K562 (cell line): ENCODE measurements at regions not wholly inside any gene's neighbourhood (a gene's known extent, or its start where the extent isn't known, plus 50 kb on each side); places are given as distances from the start of the nearest gene placed in this dataset.

ENCODE experiments used
- ARID1B ChIP-seq: fragments of 450-650 bp; IDR thresholded peaks from 2 replicates; pipeline ENCODE4 v1.6.1; 2016; ENCODE audit warnings: antibody characterized with exemption, mild to moderate bottlenecking, inconsistent platforms
- CBFB ChIP-seq: sonication (generic); formaldehyde crosslinking; IDR thresholded peaks from 2 replicates; pipeline ENCODE4 v1.4.0; 2020; ENCODE audit warnings: mild to moderate bottlenecking, missing genetic modification reagents
- GATAD2B ChIP-seq: fragments of 450-650 bp; IDR thresholded peaks from 2 replicates; pipeline ENCODE4 v1.6.1; 2017; ENCODE audit warnings: mild to moderate bottlenecking, borderline replicate concordance
- HCFC1 ChIP-seq: IDR thresholded peaks from 2 replicates; pipeline ENCODE4 v1.6.1; 2012; ENCODE audit warnings: low read depth, low read length, improper control_type of control experiment
- HNRNPH1 ChIP-seq: fragments of 200-400 bp; formaldehyde crosslinking; optimal IDR thresholded peaks from 2 replicates; pipeline ENCODE3; 2017; ENCODE audit warnings: low read depth, mild to moderate bottlenecking, low read length, moderate library complexity
- KAT7 ChIP-seq: sonication (generic); formaldehyde crosslinking; IDR thresholded peaks from 2 replicates; pipeline ENCODE4 v1.8.0; 2022; ENCODE audit warnings: missing genetic modification reagents, mild to moderate bottlenecking, borderline replicate concordance
- NELFE ChIP-seq: IDR thresholded peaks from 2 replicates; pipeline ENCODE4 v1.6.1; 2011; ENCODE audit warnings: mild to moderate bottlenecking; ENCODE audit not compliant: insufficient read depth, insufficient read length
- POLR2AphosphoS5 ChIP-seq: IDR thresholded peaks from 2 replicates; pipeline ENCODE4 v1.6.1; 2011; ENCODE audit warnings: mild to moderate bottlenecking, low read depth, low read length, moderate library complexity; ENCODE audit not compliant: control insufficient read depth, insufficient read depth
- RBM34 ChIP-seq: fragments of 200-400 bp; formaldehyde crosslinking; IDR thresholded peaks from 2 replicates; pipeline ENCODE4 v1.6.1; 2018; ENCODE audit warnings: low read length, borderline replicate concordance; ENCODE audit not compliant: insufficient read depth
- TBP ChIP-seq: optimal IDR thresholded peaks from 2 replicates; pipeline ENCODE3; 2011; ENCODE audit warnings: low read depth, low read length, improper control_type of control experiment
- TEAD2 ChIP-seq: fragments of 450-650 bp; IDR thresholded peaks from 2 replicates; pipeline ENCODE4 v1.6.1; 2016; ENCODE audit warnings: missing genetic modification characterization, control low read depth, missing compliant biosample characterization
- ZBTB17 ChIP-seq: fragments of 450-650 bp; formaldehyde crosslinking; IDR thresholded peaks from 2 replicates; pipeline ENCODE4 v1.4.0; 2020; ENCODE audit warnings: mild to moderate bottlenecking
- ZFX ChIP-seq: sonication (generic); formaldehyde crosslinking; IDR thresholded peaks from 2 replicates; pipeline ENCODE4 v1.8.0; 2022; ENCODE audit warnings: mild to moderate bottlenecking, missing genetic modification reagents, moderate library complexity
- ZNF347 ChIP-seq: fragments of 450-650 bp; formaldehyde crosslinking; IDR thresholded peaks from 2 replicates; pipeline ENCODE4 v1.4.0; 2020; ENCODE audit warnings: low read depth, mild to moderate bottlenecking, moderate library complexity
- ZNF384 ChIP-seq: IDR thresholded peaks from 2 replicates; pipeline ENCODE4 v1.6.1; 2012; ENCODE audit warnings: low read depth, low read length, improper control_type of control experiment
- TF ChIP-seq, protein P1 (sequence below): sonication (generic); formaldehyde crosslinking; IDR thresholded peaks from 2 replicates; pipeline ENCODE4 v1.8.0; 2022; ENCODE audit warnings: mild to moderate bottlenecking, missing genetic modification reagents, borderline replicate concordance
- TF ChIP-seq, protein P2 (sequence below): fragments of 150-350 bp; conservative IDR thresholded peaks from 2 replicates; pipeline ENCODE4 v1.6.1; 2014; ENCODE audit warnings: low read length
- TF ChIP-seq, protein P3 (sequence below): fragments of 450-650 bp; IDR thresholded peaks from 2 replicates; pipeline ENCODE4 v1.7.0; 2016; ENCODE audit warnings: borderline replicate concordance
- TF ChIP-seq, protein P4 (sequence below): fragments of 250-450 bp; sonication (Bioruptor Pico); IDR thresholded peaks from 2 replicates; pipeline ENCODE4 v1.5.1; 2021; ENCODE audit warnings: mild to moderate bottlenecking

DNA sequence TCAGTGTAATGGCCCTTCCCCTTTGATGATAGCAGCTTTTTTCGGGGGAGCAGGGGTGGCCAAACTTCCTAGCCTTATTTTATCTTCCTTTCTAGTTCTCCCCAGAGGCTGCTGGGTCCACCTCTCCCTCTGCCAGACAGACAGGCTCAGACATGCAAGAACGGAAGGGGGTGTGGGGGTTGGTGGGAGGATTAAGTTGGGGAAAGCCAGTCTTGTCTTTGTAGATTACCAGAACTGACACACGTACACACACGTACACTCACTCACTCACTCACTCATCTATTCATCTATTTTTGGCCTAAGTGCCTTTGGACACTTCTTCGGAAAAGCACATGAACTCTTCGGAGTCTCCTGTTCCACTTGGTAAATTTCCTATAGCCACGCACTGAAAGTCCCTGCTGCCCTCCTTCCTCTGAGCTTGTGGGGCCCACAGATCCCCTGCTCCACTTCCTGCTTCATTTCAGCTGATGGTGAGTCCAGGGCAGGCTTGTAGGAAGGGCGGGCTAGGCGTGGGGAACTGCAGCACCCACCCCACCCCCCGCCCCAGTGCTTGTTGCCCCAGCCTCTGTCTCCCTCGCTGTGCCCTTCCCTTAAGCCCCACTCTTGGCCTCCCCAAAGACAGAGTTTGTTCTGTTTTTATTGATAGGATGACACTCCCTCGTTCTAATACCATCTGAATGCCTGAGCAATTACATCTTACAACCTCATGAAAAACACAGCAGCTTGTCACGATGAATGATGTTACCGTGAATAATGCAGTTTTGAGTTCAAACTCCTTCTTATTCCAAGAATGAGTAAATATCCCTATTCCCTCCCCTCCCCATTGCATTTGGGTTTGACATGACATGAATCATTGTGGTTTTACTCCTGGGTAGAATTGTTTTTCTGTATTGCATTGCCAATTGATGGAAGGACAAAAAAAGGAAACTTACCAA is 60.7 kb upstream of the ATP5PO start (continued):
- TF ChIP-seq TBP (no peak), TEAD2 (tag) (no peak), ZBTB17 (CRISPR knock-in tag) (no peak; the same call in 1 of the 2 replicates), ZNF384 (no peak), POLR2AphosphoS5 (no peak), GATAD2B (0 out of 2 replicates have a peak, but pooled peaks have one; percentile 26), ARID1B (peak; percentile 73), HNRNPH1 (no peak), NELFE (no peak), ZFX (CRISPR knock-in tag) (peak; percentile 54), ZNF347 (CRISPR knock-in tag) (no peak), CBFB (no peak), KAT7 (CRISPR knock-in tag) (no peak), RBM34 (no peak), HCFC1 (no peak)
- TF ChIP-seq, protein P1, sequence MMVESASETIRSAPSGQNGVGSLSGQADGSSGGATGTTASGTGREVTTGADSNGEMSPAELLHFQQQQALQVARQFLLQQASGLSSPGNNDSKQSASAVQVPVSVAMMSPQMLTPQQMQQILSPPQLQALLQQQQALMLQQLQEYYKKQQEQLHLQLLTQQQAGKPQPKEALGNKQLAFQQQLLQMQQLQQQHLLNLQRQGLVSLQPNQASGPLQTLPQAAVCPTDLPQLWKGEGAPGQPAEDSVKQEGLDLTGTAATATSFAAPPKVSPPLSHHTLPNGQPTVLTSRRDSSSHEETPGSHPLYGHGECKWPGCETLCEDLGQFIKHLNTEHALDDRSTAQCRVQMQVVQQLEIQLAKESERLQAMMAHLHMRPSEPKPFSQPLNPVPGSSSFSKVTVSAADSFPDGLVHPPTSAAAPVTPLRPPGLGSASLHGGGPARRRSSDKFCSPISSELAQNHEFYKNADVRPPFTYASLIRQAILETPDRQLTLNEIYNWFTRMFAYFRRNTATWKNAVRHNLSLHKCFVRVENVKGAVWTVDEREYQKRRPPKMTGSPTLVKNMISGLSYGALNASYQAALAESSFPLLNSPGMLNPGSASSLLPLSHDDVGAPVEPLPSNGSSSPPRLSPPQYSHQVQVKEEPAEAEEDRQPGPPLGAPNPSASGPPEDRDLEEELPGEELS = no peak
- TF ChIP-seq, protein P2, sequence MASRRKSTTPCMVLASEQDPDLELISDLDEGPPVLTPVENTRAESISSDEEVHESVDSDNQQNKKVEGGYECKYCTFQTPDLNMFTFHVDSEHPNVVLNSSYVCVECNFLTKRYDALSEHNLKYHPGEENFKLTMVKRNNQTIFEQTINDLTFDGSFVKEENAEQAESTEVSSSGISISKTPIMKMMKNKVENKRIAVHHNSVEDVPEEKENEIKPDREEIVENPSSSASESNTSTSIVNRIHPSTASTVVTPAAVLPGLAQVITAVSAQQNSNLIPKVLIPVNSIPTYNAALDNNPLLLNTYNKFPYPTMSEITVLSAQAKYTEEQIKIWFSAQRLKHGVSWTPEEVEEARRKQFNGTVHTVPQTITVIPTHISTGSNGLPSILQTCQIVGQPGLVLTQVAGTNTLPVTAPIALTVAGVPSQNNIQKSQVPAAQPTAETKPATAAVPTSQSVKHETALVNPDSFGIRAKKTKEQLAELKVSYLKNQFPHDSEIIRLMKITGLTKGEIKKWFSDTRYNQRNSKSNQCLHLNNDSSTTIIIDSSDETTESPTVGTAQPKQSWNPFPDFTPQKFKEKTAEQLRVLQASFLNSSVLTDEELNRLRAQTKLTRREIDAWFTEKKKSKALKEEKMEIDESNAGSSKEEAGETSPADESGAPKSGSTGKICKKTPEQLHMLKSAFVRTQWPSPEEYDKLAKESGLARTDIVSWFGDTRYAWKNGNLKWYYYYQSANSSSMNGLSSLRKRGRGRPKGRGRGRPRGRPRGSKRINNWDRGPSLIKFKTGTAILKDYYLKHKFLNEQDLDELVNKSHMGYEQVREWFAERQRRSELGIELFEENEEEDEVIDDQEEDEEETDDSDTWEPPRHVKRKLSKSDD = no peak
- TF ChIP-seq, protein P3, sequence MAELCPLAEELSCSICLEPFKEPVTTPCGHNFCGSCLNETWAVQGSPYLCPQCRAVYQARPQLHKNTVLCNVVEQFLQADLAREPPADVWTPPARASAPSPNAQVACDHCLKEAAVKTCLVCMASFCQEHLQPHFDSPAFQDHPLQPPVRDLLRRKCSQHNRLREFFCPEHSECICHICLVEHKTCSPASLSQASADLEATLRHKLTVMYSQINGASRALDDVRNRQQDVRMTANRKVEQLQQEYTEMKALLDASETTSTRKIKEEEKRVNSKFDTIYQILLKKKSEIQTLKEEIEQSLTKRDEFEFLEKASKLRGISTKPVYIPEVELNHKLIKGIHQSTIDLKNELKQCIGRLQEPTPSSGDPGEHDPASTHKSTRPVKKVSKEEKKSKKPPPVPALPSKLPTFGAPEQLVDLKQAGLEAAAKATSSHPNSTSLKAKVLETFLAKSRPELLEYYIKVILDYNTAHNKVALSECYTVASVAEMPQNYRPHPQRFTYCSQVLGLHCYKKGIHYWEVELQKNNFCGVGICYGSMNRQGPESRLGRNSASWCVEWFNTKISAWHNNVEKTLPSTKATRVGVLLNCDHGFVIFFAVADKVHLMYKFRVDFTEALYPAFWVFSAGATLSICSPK = no peak
- TF ChIP-seq, protein P4, sequence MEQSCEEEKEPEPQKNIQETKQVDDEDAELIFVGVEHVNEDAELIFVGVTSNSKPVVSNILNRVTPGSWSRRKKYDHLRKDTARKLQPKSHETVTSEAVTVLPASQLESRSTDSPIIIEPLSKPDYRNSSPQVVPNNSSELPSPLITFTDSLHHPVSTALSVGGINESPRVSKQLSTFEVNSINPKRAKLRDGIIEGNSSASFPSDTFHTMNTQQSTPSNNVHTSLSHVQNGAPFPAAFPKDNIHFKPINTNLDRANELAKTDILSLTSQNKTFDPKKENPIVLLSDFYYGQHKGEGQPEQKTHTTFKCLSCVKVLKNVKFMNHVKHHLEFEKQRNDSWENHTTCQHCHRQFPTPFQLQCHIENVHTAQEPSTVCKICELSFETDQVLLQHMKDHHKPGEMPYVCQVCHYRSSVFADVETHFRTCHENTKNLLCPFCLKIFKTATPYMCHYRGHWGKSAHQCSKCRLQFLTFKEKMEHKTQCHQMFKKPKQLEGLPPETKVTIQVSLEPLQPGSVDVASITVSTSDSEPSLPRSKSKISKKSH (CRISPR knock-in tag) = no peak
